ENCODE measurements at regions not wholly inside any gene's neighbourhood (a gene's known extent, or its start where the extent isn't known, plus 50 kb on each side); places are given as distances from the start of the nearest gene placed in this dataset.
"Not testable (repeated sequence)": the region's sequence is repeated elsewhere in the genome, so short reads cannot be mapped to it uniquely, and the experiment has no call there.

DNA sequence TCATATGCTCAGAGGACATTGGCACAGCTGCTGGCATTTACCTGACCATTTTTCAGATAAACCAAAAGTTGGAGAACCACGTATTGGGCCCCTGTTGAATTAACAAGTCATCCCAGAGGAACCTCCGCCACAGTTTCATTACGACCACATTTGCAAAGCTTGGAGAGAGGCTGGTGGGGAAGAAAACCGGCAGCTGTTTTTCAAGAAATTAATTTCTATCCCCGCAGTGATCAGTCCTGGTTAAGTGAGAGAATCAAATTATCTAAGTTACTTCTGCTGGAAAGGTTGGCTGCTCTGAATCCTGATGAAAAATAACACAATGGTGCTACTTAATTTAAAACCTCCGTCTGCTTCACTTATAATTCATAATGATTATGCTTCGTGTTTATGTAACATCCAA lies 737.1 kb upstream of the AUTS2 start:
- TF ChIP-seq, protein P1, sequence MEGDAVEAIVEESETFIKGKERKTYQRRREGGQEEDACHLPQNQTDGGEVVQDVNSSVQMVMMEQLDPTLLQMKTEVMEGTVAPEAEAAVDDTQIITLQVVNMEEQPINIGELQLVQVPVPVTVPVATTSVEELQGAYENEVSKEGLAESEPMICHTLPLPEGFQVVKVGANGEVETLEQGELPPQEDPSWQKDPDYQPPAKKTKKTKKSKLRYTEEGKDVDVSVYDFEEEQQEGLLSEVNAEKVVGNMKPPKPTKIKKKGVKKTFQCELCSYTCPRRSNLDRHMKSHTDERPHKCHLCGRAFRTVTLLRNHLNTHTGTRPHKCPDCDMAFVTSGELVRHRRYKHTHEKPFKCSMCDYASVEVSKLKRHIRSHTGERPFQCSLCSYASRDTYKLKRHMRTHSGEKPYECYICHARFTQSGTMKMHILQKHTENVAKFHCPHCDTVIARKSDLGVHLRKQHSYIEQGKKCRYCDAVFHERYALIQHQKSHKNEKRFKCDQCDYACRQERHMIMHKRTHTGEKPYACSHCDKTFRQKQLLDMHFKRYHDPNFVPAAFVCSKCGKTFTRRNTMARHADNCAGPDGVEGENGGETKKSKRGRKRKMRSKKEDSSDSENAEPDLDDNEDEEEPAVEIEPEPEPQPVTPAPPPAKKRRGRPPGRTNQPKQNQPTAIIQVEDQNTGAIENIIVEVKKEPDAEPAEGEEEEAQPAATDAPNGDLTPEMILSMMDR (IDR thresholded peaks at IDR 0.05; ENCODE audit: low read depth, low read length): no peak
- DNase-seq (ENCODE audit: extremely low read depth, low read depth): no peak

DNA sequence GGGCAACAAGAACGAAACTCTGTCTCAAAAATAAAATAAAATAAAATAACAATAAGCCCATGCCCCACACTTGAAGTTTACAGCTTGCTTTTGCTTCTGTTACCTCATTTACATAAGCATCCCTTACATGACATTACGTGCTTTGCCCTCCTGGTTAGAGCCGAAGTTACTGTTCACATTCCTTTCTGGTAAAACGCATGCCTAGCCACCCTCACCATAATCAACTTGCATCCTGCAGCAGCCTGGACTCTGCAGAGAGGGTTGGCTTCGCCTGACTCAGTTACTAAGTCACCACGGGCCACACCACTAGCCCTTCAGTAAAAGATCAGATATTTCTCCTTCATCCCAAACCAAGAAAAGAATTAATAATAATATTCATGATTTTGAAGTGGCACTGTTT lies 736.0 kb upstream of the AUTS2 start:
- TF ChIP-seq, protein P1 (IDR thresholded peaks at IDR 0.05; ENCODE audit: low read depth, low read length): no peak
- DNase-seq (ENCODE audit: extremely low read depth, low read depth): no peak

DNA sequence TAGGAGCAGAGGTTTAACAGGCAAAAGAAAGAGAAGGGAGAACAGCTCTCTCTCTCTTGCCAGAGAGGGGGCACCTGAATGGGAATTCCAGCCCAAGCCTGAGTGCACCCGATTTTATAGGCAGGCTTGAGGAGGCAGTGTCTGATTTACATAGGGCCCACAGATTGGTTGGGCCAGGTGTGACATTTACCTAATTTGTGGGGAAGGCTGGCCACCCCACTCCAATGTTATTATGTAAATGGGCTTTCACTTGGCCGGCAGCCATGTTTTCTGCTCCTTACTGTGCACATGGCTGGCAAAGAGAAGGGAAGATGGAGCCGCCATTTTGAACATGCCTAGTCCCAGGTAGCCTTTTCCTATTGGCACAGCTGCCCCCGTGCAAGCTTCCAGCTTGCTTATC lies 735.5 kb upstream of the AUTS2 start:
- DNase-seq (ENCODE audit: extremely low read depth, low read depth): no peak
- TF ChIP-seq, protein P1 (IDR thresholded peaks at IDR 0.05; ENCODE audit: low read depth, low read length): no peak

DNA sequence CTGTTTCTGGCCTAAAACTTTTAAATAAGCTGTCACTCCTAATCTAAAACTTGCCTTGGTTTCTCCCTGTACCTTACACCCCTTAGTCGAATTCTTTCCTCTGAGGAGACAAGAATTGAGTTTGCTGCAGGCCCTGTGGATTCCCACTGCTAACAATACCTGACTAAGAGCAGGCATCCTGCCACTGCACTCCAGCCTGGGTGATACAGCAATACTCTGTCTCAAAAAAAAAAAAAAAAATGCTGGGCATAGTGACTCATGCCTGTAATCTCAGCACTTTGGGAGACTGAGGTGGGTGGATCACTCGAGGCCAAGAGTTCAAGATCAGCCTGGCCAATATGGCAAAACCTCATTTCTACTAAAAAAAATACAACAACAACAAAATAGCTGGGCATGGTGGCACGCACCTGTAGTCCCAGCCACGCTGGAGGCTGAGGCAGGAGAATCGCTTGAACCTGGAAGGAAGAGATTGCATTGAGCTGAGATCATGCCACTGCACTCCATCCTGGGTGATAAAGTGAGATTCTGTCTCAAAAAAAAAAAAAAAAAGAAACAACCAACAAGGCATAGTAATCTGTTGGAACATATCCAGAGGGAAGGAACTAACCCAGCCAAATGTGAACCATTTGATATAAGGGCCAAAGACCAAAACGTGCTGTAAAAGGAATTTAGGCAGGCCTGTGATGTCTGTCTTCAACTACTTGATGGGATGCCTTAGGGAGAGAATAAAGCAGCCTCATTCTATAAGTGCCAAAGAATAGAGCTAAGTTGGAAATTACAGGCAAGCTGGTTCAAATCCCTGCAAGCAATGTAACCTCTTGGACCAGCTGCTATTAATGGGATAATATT lies 732.7 kb upstream of the AUTS2 start:
- TF ChIP-seq, protein P1 (IDR thresholded peaks at IDR 0.05; ENCODE audit: low read depth, low read length): no peak
- DNase-seq (ENCODE audit: extremely low read depth, low read depth): no peak

DNA sequence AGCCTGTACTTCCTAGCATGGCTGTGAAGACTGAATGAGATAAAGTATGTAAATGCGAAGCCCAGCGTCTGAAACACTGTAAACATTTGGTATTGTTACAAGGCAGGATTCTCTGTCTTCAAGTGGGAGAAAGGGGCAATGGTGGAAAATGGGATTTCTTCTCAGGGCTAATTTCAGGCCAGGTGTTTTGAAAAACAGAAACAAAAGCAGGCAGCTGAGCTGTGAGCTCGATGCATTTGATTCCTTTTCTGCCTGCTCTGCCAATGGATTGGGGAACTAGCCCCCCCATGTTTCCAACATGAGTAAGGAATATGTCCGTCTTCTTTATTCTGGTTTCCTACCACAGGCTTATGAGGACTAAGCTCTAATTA lies 732.1 kb upstream of the AUTS2 start:
- TF ChIP-seq, protein P1 (IDR thresholded peaks at IDR 0.05; ENCODE audit: low read depth, low read length): no peak
- DNase-seq (ENCODE audit: extremely low read depth, low read depth): no peak

DNA sequence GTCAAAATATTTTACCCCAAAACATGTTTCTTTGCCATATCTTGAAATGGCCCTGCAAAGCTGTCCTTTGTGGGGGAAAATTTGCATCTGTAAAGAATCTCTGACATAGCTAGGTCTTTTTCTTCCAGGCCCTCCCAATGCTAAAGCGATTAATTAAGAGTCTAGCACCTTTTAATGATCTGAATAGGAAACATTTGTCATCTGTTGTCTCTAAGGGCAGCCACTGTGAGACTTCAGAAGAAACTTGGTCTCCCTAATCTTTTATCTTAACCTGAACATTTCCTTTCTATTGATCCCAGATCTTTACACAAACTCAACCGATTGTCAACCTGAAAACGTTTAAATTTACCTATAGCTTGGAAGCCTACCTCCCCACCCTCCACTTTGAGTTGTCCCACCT lies 731.6 kb upstream of the AUTS2 start:
- DNase-seq (ENCODE audit: extremely low read depth, low read depth): not testable (repeated sequence)

DNA sequence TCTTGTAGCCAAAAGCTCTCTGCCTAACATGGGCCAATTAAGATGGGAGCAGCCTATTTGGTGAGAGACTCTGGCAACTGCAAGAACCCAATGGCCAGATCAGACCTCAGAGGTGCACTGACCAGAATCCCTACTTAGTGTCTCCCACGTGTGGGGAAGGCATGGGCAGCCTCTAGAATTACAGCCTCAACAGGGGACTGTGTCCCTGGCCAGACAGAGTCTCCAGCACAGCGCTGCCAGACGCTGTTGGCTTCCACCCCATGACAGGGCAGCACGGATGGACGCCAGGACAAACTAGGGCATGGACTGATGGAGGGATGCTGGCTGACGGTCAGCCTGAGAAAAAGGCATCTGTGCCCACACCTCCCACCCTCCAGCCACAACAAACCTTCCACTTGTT lies 729.3 kb upstream of the AUTS2 start:
- DNase-seq (ENCODE audit: extremely low read depth, low read depth): no peak
- TF ChIP-seq, protein P1 (IDR thresholded peaks at IDR 0.05; ENCODE audit: low read depth, low read length): no peak

DNA sequence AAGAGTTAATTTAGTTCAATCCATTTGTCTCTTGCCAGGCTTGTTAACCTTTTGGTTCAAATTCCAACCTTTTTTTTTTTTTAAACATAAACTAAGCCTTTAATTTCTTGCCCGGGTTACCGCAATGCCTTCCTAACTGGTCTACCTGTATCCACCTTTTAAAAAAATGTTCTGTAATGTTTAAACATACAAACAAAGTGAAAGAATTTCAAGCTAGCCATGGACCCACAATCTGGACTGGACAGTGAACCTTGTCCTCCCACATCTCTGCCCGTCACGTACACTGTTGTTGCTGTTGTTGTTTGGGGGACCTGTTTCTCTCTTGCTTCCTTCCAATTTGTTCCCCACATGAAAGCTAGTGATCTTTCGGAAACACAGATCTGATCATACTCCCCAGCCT lies 724.7 kb upstream of the AUTS2 start:
- TF ChIP-seq, protein P1 (IDR thresholded peaks at IDR 0.05; ENCODE audit: low read depth, low read length): no peak
- DNase-seq (ENCODE audit: extremely low read depth, low read depth): no peak

Measured in AG09319 (cell line).